ENCODE measurements at regions not wholly inside any gene's neighbourhood (a gene's known extent, or its start where the extent isn't known, plus 50 kb on each side); places are given as distances from the start of the nearest gene placed in this dataset.

- no peak for TF ChIP-seq CTCF (IDR thresholded peaks at IDR 0.05)
- no peak for TF ChIP-seq EP300 (IDR thresholded peaks at IDR 0.05)
- no peak for TF ChIP-seq POLR2A (IDR thresholded peaks at IDR 0.05)
These were observed 481.5 kb upstream of the HSF2 start for GRCh38 chr6:121917834-121918559.

All from stomach (tissue), 4 donors.